ENCODE measurements at regions not wholly inside any gene's neighbourhood (a gene's known extent, or its start where the extent isn't known, plus 50 kb on each side); places are given as distances from the start of the nearest gene placed in this dataset.

GRCh38 chrX:109952050-109952449 is 50.9 kb upstream of the TMEM164 start:
- TF ChIP-seq CTCF (IDR thresholded peaks at IDR 0.05; ENCODE audit: insufficient read depth, low read length, poor library complexity, severe bottlenecking) = no peak
- H3K36me3 ChIP-seq (ENCODE audit: control insufficient read depth, insufficient read depth, low read length) = no peaks in the 10 kb centered on the region
- no peak for DNase-seq (ENCODE audit: extremely low read depth, insufficient read length)

GRCh38 chrX:109952985-109953905 is 49.7 kb upstream of the TMEM164 start:
- no peaks in the 10 kb centered on the region for H3K27me3 ChIP-seq (replicated peaks; ENCODE audit: control insufficient read depth, insufficient read depth, low read length)
- TF ChIP-seq CTCF (IDR thresholded peaks at IDR 0.05; ENCODE audit: insufficient read depth, low read length, poor library complexity, severe bottlenecking) = no peak
- no peaks in the 10 kb centered on the region for H3K36me3 ChIP-seq (ENCODE audit: control insufficient read depth, insufficient read depth, low read length)
- no peak for DNase-seq (ENCODE audit: extremely low read depth, insufficient read length)
- no peak overlapping the region for H3K4me3 ChIP-seq (replicated peaks; ENCODE audit: low read depth, low read length)

More at GRCh38 chrX:109952050-109952449, 50.9 kb upstream of the TMEM164 start:
- Histone ChIP-seq H3K4me3 (replicated peaks; ENCODE audit: low read depth, low read length) (no peak overlapping the region), H3K27me3 (replicated peaks; ENCODE audit: control insufficient read depth, insufficient read depth, low read length) (no peaks in the 10 kb centered on the region)

All from GM06990 (cell line).